Epidermal melanocyte (primary cell): ENCODE measurements at regions not wholly inside any gene's neighbourhood (a gene's known extent, or its start where the extent isn't known, plus 50 kb on each side); places are given as distances from the start of the nearest gene placed in this dataset.

Source experiments
- DNase-seq: peaks from one replicate; pipeline ENCODE4 v3.0.0; 2011; ENCODE audit warnings: low spot score; ENCODE audit not compliant: insufficient read length

DNA sequence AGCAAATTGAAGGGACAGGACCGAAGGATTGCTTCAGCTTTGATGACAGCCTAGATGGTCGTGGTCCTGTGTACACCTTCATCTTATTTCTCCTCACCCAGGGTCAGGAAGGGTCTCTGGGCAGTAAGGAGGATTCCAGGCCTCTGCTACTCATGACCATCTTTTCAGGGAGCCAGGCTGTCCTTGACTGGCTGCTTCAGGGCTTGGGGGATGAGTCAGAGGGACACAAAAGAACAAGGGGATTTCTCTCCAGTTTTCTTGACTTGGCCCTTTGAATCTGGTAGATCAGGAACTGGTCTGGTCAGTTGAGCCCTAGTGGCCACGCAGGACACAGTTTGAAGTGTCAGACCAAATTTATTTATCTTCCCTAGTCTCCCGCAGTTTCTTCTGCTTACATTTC is 402.1 kb upstream of the CHD6 start:
- DNase-seq, result no peak

- no peak for DNase-seq
Measured at GRCh38 chr20:42018979-42019378, 400.8 kb upstream of the CHD6 start.

DNA sequence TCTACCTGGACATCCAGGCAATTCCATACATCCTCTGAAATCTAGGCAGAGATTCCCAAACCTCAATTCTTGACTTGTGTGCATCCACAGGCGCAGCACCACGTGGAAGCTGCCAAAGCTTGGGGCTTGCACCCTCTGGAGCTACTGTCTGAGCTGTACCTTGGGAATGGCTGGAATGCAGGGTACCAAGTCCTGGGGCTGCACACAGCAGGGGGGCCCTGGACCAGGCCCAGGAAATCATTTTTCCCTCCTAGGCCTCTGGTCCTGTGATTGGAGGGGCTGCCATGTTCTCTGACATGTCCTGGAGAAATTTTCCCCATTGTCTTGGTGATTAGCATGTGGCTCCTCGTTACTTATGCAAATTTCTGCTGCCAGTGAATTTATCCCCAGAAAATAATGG is 391.9 kb upstream of the CHD6 start:
- DNase-seq, result no peak

GRCh38 chr20:42007251-42007650 is 389.1 kb upstream of the CHD6 start:
- no peak for DNase-seq

- no peak for DNase-seq
Measured at GRCh38 chr20:42005211-42005610, 387.0 kb upstream of the CHD6 start.

- no peak for DNase-seq
Measured at GRCh38 chr20:42003380-42003779, 385.2 kb upstream of the CHD6 start.

DNA sequence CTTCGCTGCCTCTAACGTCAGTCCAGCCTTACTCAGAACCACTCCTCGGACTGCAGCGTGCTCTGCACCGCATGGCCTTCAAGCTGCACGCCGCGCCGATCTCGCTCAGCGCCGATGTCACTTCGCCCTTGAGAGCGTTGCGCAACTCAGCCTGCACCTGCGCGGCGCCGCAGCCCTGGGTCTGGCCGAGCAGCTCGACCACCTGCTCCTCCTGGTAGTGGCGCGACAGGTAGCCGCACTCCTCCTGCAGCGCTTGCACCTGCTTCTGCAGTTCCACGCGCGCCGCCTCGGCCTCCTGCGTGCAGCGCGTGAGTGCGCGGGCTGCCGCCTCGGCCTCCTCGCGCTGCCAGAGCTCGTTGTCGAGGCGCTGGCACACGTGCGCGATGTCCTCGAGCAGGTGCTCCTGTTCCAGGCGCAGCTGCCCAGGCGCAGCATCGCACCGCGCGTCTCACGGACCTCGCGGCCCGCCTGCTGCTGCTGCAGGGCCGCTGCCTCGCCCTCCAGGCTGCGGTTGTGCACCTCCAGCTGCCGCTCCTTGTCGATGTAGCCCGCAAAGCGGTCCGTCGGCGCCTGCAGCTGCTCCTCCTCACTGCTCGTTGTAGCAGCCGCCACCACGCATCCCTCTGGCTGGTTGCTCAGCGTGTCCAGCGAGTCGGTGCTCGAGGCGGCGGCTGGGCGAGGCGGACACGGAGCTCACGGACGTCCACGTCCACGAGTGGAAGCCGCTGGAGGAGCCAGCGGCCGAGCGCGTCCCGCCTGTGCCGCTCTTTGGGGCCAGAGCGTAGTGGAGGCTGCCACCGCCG is 380.6 kb upstream of the CHD6 start:
- no peak for DNase-seq

DNA sequence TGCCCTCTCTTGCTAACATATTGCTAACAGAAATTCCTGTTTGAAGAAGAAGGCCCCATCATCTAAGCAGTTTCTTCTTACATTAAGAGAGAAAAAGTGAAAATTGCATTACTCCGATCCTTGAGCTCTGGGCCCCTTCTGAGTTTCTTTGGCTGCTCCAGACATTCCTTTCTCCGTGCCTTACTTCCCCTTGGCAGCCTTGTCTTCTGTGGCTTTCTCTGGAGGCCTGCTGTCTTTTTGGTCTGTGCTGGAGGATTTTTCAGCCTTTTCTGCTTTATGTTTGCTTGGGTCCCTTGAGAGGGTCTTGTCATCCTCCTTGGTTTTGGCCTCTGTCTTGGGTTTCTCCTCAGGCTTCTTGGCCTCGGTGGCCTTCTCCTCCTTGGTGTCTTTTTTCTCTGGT is 378.8 kb upstream of the CHD6 start:
- no peak for DNase-seq

GRCh38 chr20:41992481-41992880 is 374.3 kb upstream of the CHD6 start:
- no peak for DNase-seq

DNA sequence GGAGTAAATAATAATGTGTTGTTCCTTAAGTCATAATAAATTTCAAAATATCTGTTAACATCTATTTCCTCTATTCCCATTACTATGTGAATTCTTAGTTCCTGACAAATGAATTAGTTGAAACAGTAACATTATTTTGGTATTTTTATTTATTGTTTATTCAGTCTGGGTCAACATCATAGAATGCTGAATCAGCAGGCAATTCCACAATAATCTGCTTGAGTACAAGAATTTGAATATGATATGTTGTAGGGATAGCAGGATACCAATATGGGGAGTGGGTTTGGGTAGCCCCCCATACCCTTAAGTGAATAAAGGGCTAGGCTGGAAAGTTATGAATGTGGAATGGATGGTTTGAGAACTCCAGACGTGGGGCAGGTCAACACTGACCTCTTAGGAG is 373.2 kb upstream of the CHD6 start:
- DNase-seq, result no peak

DNA sequence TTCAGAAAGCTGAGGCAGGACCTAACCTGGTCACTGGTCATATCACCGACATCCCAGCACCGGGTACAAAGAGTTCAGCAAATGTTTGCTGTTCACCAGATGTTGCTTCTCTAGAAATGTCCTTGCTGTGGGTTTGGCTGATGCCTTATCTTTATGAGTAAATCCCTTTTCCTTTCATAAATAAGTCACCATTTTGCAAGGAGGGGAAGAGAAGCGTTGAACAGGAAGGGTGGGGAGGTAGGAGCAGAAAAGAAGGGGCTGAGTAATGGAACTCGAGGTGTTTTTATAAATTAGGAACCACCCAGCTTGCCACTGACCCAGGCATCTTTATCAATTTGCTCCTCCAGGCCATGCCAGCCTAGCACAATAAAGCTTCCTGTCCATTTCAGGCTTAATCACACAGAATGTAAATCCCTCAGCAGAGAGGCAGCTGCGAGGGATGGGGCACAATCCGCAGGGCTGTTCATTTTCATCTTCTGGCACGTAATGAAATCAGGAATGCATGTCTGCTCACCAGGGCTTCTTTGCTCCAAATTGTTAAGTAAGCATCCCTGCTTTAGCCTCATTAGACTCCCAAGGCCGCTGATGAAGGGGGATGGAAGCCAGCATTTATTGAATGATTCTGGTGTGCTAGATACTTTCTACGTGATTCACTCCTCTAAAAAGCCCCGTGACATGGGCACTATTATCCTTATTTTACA is 371.9 kb upstream of the CHD6 start:
- DNase-seq, result no peak

DNA sequence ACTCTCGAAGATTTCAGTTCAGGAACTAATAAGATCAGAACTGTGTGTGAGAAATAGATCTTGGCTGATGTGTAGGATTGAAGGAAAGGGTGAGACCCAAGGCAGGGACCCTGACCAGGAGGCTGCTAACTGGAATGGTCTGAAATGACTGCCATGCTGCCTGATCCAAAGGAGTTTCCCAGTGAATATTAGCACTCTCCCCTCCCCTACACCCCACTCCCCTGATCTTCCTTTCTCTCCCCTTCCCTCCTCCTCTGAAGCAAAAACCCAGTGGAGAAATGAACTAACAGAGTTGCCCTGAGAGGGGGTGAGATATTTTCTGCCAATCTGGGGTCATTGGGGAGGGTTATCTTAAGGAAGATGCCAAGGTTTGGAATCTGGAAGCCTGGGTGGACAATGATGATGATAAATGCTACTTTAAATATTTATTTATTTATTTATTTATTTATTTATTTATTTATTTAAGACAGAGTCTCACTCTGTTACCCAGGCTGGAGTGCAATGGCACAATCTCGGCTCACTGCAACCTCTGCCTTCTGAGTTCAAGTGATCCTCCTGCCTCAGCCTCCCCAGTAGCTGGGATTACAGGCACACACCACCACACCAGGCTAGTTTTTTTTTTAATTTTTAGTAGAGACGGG is 371.0 kb upstream of the CHD6 start:
- no peak for DNase-seq

- DNase-seq, result no peak
Measured at GRCh38 chr20:41984031-41984430, 365.9 kb upstream of the CHD6 start.

DNA sequence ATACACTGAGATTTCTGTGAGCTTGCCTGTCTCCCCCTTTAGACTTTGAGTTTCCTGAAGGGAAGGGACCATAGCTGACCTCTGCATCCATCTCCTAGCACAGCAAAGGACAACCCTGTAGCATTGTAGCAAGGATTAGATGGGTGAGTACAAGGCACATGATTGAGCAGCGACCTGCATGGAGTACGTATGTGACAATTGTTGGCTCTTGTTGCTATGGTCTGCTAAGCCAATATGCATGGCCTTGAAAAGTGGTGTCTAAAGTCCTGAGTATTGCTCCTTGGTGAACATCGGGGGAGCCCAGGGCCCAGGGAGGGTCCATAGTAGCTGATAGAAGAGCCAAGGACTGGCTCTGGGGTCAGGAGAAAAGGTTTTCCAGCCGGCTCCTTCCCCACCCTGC is 365.0 kb upstream of the CHD6 start:
- DNase-seq, result no peak

GRCh38 chr20:41981746-41982145 is 363.6 kb upstream of the CHD6 start:
- no peak for DNase-seq

DNA sequence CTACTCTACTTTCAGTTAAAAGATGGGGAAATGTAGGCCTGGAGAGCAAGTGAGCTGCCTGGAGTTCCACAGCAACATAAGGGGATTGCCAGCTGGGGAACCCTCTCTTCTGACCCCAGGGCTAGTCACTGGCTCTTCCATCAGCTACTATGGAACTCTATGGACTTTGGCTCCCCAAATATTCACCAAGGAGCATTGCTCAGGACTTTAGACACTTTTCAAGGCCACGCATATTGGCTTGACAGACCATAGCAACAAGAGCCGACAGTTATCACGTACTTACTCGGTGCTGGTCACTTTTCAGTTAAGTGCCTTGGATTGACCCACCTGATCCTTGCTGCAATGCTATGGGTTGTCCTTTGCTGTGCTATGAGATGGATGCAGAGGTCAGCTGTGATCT is 360.7 kb upstream of the CHD6 start:
- no peak for DNase-seq

DNA sequence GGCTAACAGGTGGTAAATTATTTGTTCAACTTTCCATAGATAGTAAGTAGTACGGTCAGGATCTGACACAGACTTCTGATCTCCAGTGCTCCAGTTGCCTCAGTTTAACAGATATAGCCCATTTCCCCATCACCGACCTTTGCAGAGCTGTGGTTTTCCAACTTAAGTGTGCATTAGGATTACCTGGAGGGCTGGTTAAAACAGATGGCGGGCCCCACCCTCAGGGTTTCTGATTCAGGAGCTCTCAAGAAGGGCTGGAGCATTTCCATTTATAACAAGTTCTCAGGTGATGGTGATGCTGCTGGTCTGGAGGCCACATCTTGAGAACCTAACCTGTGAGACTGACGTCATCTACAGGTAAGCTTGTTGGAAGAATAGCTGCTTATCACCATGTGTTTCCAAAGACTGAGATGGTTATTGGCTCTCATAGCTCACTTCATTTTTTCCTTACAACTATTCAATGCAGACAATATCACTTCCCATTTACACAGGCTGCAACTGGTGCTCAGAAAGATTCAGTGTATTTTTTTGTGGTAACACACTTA is 360.1 kb upstream of the CHD6 start:
- no peak for DNase-seq

DNA sequence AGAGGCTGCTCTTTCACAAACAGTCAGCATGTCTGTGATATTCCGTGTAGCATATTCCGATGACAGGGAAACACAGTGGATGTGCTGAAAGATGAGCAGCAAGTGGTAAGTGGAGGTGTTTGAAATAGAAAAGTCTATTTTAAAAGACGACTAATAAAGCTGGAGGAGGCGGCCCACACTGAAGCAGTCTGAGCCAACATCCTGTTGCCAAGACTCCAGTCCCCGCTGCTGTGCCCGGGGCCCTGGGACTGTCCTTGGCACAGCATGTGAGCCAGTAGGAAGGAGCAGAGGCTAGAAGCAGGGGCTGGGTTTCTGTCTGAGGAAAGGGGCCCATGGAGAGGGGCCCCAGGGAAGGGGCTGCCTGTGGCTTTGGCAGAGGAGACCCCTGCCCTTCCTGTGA is 351.5 kb upstream of the CHD6 start:
- no peak for DNase-seq

- no peak for DNase-seq
Measured at GRCh38 chr20:41960166-41960565, 342.0 kb upstream of the CHD6 start.

DNA sequence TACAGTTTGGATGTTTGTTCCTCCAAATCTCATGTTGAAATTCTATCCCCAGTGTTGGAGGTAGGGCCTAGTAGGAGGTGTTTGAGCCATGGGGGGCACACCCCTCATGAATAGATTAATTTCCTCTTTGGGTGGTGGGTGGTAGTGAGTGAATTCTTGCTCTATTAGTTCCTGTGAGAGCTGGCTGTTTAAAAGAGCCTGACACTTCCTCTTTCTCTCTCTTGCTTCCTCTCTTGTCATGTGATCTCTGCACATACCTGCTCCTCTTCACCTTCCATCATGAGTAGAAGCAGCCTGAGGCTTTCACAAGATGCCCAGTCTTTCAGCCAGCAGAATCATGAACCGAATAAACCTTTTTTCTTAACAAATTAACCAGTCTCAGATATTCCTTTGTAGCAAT is 340.2 kb upstream of the CHD6 start:
- DNase-seq, result no peak

- no peak for DNase-seq
Measured at GRCh38 chr20:41956338-41957074, 338.3 kb upstream of the CHD6 start.

GRCh38 chr20:41952166-41952565 is 334.0 kb upstream of the CHD6 start:
- no peak for DNase-seq
